PC-3 (cell line): ENCODE measurements at regions not wholly inside any gene's neighbourhood (a gene's known extent, or its start where the extent isn't known, plus 50 kb on each side); places are given as distances from the start of the nearest gene placed in this dataset.

Source experiments
- CTCF ChIP-seq: fragments of 300-600 bp; sonication (generic); conservative IDR thresholded peaks from 2 replicates; pipeline ENCODE4 v1.5.1; 2017; ENCODE audit warnings: antibody characterized with exemption, low read depth, mild to moderate bottlenecking, low read length
- EZH2 ChIP-seq: fragments of 300-600 bp; sonication (generic); IDR thresholded peaks from one replicate; pipeline ENCODE4 v1.6.1; 2017; ENCODE audit warnings: antibody characterized with exemption, mild to moderate bottlenecking, low read length; ENCODE audit not compliant: unreplicated experiment
- EZH2phosphoT487 ChIP-seq: fragments of 300-600 bp; sonication (generic); IDR thresholded peaks from 2 replicates; pipeline ENCODE4 v1.6.1; 2018; ENCODE audit warnings: mild to moderate bottlenecking, antibody characterized with exemption, low read length, borderline replicate concordance

GRCh38 chr4:167359711-167360110, 125.4 kb upstream of the SPOCK3 start:
- TF ChIP-seq CTCF (no peak), EZH2 (no peak), EZH2phosphoT487 (no peak)
